Stimulated activated CD4-positive, alpha-beta T cell treated with anti-CD3 and anti-CD28 coated beads, Interleukin-12 subunit alpha, Interleukin-12 subunit beta, amount 100 ng/mL, for 24 hours (primary cell): ENCODE measurements at regions not wholly inside any gene's neighbourhood (a gene's known extent, or its start where the extent isn't known, plus 50 kb on each side); places are given as distances from the start of the nearest gene placed in this dataset.

ENCODE experiments used
- DNase-seq, 2 experiments: peaks; one replicate each; pipeline ENCODE4 v3.0.0-alpha.2; 2020; ENCODE audit warnings: low read depth in 2 of 2

DNA sequence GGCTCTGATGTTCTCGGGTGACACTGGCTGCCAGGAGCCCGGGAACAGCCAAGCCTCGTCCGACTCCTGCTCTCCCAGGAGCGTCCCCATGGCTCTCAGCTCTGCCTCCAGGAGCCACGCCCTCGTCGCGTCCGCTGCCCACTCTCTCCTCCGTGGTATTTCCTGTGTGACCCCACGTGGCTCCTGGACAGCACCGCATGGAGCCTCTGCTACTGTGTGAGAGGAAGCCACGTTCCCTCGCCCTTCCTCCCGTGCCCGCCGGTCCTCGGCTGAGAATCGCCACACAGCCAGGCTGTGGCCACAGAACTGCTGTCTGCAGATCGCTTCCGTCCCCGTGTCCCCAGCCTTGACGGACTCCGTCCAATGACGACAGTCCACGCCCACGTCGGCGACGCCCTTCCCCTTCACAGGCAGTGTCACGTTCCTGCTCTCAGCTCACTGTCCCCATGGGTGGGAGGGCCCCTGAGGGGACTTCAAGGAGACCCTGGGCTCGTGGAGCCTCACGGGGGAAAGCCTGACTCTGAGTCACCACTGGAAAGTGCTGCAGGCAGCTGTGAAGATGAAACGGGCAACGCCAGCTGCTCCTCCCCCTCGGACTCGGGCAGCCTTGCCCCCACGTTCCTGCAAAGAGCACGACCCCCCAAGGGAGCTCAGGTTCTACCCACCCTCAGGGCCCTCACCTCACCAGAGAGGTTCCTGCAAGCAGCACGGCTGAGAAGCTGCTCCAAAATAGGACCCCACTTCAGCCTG is 458.5 kb downstream of the BRD1 start:
- DNase-seq: no peak

DNA sequence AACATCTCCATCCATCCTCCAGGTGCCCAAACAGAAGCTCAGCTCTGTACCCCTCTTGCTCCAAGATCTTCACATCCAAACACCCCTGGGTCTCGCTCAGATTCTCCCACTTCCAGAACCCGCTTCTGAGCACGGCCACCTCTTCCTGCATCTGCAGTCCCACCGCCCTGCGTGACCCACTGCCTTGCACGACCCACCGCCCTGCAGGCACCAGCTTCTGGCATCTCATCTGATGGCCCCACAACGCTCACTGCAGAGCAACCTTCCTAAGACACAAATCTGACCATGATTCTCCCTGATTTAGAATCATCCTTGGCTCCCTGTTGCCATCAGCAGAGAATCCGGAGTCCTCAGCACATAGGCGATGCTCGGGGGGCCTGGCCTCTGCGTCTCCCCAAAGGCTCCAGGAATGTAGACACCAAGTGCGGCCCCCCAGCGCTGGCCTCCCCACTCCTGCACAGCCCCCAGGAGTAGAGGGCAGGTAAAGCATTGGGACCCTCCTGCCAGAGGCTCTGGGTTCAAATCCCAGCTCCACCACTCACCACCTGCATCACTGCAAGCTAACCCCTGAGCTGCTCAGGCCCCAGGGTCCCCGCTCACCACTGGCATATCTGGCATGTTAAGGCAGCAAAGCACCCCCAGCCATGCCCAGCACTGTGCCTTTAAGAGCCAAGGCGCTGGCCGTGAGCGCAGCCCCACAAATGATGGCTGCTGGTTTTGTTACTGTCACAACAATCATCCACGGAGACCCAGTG is 459.3 kb downstream of the BRD1 start:
- DNase-seq: no peak

DNA sequence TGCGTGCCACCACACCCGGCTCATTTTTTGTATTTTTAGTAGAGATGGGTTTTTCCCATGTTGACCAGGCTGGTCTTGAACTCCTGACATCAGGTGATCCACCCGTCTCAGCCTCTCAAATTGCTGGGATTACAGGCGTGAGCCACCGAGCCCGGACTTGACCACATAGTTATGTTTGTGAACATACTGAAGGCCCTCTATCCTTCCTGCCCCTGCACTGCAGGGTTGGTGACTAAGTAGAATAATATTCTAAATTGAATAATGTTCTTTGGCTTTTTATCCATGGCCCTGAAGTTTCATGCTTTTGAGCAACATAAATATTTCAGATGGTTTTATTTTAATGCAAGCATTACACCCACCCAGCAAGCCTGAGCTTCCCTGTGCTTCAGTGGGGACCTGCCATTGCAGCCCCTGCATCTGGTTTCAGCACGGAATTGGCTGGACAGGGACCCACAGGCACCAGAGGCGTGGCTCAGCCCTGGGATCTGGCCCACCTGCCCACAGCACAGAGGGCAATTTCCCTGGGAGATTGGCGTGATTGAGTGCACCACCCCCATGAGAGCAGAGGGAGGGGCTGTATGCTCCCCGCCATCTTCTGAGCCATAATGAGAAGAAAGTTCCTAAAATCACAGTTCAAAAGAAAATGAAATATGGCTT is 460.5 kb downstream of the BRD1 start:
- no peak for DNase-seq

DNA sequence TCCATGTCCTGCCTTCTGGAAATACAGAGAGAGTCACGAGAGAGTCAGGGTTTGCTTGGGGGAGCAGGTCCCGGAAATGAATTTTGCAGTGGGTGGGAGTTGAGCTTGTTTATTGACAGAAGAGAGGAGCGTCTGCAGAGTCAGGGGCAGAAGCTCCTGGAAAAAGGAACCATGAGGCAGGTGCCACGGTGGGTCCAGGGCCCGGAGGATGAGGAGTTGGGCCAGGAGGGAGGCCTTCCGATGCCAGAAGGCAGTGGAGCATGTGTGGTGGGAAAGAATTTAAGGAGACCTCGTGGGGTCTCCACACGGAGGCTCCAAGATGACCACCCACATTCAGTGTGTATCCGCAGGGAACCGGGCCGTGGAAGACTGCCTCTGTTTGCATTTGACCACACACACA is 461.2 kb downstream of the BRD1 start:
- no peak for DNase-seq

DNA sequence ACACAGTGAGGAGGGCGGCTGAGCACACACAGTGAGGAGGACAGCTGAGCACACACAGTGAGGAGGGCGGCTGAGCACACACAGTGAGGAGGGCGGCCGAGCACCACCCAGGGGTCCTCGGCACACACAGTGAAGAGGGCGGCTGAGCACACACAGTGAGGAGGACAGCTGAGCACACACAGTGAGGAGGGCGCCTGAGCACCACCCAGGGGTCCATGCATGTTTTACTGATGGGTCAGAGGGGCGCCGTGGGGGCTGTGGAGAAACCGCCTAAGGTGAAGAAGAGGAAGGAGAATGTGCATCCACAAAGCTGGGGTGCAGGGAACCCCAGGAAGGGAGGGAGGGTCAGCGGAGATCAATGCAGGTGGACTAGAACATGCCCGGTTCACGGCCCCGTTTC is 461.8 kb downstream of the BRD1 start:
- no peak for DNase-seq

DNA sequence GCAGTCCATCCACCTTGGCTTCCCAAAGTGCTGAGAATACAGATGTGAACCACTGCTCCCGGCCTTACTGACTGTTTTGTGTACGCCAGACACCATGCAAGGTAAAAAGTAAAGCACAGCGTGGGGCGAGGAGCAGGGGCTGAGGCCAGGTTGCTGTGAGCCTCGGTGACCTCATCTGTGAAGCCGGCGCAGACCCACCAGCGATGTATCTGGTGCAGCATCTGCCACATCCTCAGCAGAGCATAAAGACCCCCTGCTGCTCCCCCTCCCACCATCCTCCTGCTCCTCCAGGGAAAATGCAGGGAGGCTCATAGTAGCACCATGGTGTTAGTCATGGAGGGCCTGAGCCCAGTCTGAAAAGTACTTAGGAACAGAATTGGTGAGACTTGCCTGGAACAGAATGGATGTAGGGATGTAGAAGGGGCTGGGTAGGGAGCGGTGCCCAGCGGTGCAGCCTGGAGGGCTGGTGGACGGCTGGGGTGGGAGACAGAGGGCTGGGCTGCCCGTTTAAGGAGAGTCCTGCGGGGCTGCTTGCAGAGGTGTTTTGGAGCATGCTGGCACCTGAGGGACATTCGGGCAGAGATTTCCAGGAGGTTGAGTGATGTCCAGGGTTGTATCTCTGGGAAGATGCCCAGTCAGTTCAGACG is 462.4 kb downstream of the BRD1 start:
- no peak for DNase-seq

DNA sequence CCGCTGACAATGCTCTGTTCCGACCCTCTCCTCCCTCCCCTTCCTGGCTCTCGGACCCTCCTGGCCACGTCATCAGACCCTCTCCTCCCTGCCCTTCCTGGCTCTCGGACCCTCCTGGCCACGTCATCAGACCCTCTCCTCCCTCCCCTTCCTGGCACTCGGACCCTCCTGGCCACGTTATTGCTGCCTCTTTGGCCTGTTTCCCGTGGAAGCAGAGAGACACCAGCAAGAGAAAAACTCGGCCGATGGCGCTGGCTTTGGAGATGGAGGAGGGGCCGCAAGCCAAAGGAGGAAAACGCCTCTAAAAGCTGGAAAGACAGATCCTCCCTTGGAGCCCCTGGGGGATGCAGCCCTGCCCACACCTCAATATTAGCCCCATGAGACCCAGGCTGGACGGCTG is 463.3 kb downstream of the BRD1 start:
- no peak for DNase-seq

DNA sequence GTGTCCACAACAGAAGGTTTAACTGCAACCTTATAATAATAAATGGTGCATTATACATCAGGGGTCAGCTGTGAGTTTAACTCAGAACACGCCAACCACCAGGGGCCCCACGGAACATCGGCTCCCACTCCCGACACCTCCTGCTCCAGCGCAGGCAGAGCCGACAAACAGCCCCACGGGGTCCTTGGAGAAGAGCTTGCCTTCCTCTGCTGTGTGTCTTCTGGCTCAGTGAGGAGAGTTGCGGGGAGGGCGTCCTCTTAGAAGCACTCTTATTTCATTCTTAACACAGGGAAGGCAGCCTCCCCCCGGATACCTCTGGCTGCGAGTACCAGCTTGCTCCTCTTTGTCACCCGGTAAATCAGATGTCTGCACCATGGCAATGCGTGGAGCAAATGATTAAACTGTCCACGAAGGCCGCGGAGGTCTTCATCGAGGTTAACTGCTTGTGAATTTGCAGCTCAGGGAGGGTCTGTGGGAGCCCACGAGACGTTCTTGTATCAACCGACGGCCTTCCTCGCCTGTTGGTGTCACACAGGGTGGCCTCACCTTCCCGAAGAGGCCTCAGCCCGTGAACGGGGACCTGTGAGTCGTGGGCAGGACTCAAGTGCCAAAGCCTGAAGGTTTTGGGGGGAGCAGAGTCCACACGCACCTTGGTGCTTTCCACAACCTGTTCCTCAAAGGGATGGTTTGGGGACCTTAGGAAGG is 464.0 kb downstream of the BRD1 start:
- DNase-seq: no peak

DNA sequence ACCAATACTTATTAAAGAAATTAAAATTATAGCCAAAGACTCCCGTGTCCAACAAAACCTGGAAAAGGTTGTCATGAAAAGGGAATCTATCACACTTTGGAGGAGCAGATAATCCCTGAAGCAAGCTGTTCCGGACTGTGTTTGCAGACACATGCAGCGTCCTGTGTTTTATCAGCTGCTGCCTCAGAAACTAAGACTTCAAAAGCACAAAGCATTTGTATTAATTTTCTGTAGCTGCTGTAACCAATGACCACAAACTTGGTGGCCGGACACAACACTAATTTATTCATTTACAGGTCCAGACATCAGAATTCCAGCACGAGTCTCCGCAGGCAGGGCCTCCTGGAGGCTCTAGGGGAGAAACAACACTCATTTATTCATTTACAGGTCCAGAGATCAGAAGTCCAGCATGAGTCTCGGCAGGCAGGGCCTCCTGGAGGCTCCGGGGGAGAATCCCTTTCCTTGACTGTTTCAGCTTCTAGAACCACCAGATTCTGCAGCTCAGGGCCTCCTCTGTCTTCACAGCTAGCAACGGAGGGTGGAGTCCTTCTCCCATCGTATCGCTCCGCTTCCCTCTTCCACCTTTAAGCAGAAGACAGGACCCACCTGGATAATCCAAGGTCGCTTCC is 465.3 kb downstream of the BRD1 start:
- no peak for DNase-seq

DNA sequence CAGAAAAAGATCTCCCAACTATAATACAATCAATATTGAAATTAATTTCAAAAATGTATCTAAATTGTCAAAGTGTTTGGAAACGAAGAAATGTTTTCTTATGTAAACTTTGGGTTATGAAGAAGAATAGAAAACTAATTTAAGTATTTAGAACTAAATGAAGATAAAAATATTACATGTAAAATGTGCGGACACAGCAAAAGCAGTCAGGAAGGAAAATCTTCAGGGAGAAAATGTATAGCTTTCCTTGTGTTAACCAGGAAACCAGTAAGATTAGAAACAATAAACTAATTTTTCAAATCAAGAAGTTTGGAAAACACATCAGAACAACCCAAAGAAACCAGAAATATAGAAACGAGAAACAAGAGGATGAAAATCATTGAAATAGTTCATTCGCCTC is 466.5 kb downstream of the BRD1 start:
- DNase-seq: no peak

DNA sequence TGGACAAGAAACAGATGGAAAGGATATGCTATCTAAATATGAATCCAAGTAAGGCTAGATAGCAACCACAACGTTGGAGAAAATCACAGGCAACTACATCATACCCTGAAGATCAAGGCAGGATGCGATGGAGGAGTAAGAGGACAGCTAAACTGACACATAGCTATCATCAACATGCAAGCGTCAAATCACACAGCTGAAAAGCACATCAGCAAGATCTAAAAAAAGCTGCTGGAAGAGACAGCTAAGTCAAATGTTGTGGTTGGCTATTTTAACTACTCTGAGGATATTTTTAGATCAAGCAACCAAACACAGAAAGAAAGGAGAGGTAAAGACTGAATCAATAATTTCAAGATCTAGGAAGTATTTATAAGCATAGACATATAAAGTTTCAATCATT is 466.9 kb downstream of the BRD1 start:
- no peak for DNase-seq

DNA sequence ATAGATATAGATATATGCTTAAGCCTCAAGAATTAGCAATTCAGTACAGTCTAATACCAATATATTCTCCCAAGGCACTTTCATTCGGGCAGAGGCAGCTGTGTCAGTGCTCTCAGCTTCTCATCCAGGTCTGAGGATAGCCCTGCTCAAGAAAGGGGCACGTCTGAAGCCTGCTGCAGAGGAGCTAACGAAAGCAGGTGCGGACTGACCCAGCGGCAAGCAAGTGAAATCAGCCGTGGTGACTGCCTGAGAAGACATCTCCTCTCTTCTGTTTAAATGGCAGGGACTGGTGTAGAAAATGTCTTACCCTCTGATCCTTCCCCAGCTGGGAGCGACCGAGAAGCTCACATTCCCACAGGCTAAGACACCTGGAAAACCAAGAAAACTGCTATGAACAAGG is 468.6 kb downstream of the BRD1 start:
- no peak for DNase-seq

DNA sequence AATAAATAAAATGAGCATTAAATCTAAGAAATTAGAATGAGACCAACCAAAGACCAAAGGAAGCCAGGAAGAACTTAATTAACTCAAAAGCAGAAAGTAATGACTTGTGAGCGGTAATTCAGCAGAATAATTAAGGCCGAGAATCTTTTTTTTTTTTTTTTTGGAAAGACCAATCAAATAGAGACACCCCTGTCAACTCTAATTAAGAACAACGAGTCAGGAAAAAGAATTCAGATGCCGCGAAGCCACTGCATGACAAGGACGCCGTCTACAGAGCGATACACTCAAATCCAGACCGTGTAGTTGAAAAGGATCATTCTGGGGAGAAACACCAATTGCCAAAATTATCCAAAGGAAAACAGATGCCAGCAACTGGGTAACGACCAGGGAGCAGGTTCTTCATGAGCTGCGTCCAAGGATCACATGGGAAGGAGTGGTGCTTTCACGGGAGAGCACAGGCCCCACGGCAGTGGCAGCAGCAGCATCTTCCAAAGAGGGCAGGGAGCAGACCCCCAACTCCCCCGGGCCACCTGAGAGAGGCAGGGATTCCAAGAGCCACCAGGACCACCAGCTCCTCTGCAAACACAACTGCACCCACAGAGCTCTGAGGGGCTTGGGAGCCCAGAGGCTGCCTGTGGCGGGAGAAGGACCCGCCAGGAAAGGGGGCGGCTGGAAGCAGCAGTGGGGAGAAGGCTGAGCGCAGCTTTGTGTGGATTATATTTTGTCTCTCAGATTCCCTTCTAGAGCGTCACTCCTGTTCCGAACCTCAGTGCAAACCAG is 469.8 kb downstream of the BRD1 start:
- DNase-seq: no peak

DNA sequence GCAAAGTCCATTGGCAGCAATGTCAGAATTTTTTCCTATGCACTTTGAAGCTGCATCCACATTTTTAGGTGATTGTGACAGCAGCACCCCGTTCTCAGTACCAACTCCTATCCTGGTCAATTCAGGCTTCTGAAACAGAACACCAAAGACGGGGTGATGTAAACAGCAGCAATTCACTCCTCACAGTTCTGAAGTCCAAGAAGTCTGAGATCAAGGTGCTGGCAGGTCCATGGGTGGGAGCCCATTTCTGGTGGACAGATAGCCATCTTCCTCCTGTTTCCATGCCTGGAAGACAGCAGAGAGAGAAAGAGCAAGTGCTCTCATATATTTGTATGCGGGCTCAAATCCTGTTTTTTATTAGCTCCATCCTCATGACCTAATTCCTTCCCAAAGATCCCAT is 471.2 kb downstream of the BRD1 start:
- no peak for DNase-seq

DNA sequence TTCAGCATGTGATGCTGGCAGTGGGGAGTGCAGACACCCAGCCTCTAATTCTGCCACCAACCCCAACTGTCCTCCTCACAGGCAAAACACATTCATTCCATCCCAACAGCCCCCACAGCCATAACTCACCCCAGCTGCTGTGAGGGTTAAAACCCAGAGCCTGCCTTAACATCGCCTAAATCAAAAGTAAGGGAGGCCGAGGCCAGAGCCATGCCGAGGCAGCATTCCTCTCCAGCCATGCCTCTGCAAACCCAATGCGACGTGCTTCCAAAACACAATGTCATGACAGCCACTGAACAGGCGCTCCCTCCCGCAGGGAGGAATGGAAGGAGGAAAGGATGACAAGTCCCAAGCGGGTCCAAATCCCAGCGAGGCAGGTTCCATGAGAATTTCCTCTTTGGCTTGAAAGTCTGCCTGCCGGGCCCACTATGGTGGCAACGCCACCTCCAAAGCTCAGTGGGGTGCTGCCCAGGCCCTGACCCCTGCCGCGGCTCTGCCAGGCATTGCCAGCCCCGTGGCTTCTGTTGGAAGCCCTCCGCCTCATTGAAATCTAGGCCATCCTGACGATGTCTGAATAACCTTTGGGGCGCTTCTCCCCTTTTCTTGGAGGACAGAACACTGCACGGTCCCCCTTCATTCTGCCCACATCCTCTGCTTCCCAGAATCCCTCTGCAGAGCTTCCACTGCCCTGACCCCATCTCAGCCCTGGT is 472.3 kb downstream of the BRD1 start:
- DNase-seq: no peak

DNA sequence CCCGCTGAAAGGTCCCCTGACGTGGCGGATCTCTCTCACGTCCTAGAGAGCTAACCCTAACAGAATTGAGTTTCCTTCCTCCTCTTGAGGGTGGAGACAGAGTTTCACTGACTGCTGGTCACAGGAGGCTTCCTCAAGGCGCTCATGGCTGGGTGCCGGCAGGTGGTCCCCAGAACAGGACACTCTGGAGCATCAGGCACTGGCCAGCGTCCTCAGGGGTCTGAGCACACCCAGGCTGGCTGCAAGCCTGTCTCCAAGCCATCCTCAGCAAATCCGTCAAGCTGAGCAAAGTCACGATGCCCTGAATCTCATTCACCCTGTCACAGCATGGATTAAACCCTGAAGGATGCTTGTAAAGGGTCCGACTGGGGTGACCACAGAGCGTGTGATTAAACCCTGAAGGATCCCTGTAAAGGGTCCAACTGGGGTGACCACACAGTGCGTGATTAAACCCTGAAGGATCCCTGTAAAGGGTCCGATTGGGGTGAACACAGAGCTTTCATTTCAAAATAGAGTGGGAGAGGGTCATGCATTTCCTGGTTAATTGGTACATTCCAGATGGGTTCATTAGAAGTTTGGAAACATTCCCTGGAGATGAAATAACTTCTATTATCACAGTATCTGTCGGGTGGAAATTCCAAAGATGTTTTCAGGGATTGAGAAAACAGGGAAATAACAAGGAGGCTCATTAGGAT is 473.0 kb downstream of the BRD1 start:
- DNase-seq: no peak

DNA sequence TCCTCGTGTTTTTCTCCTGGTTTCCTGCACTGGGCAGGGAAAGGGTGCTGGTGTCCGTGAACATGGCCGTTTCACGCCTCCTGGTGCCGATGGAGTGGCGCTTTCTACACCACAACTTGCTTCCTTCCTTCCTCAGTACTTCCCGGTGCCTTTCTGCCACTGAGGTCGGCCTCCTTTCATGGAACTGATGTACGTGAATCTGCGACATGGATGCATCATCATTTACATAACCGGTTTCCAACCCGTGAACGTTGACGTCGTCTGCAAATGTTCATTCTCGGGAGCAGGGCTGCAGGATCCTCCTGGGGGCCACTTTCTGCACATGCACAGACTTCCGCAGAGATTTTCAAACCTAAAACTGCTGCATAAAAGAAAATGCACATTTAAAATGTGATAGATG is 474.4 kb downstream of the BRD1 start:
- no peak for DNase-seq

DNA sequence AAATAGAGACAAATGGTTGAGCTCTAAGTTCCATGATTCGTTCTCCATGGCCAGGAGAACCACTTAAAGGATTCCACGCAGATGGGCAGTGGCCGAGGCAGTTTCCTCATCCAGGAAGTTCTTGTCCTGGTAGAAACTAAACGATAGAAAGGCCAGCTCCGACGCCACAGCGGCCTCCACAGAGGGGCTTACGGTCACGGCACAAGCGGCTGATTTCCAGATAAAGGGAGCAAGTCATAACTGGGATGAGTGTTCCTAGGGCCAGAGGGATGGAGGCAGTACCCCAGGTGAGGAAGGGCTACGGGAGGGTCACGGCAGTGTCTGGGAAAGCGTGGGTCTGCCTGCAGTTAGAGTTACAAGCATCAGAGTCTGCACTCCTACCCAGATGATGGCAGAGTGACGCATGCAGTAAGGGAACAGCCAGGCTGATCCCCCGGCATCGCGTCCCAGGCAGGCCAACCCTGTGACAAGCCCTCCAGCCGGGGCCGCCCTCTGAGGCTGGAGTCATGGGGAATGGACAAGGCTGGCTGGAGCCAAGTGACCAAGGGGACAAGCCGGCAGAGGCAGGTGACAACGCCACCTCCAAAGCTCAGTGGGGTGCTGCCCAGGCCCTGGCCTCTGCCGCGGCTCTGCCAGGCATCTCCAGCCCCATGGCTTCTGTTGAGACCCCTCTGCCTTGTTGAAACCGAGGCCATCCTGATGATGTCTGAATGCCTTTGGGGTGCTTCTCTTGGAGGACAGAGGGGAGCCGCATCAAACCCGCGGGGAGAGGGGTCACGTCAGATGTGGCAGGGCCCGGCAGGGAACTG is 475.1 kb downstream of the BRD1 start:
- no peak for DNase-seq
